OCI-LY7 (cell line): ENCODE measurements at regions not wholly inside any gene's neighbourhood (a gene's known extent, or its start where the extent isn't known, plus 50 kb on each side); places are given as distances from the start of the nearest gene placed in this dataset.

ENCODE experiments used
- BruUV-seq: library from RNA; stranded (reverse); fragments of 400-500 nt; replicated peaks from 2 replicates; lab custom pipeline; 2021; lab: Mats Ljungman, UMichigan
- CTCF ChIA-PET: fragments of 300-600 bp; sonication (Branson Sonifier 250); formaldehyde crosslinking; loops from one replicate; lab custom pipeline; 2022; ENCODE audit warnings: antibody characterized with exemption; ENCODE audit not compliant: unreplicated experiment; lab: Charles Lee
- POLR2A ChIA-PET: fragments of 300-600 bp; sonication (Branson Sonifier 250); formaldehyde crosslinking; loops from one replicate; lab custom pipeline; 2022; ENCODE audit warnings: antibody characterized with exemption; lab: Charles Lee
- DNase-seq: peaks from one replicate; pipeline ENCODE4 v3.0.0-alpha.2; 2015; ENCODE audit warnings: low spot score
- H2AFZ ChIP-seq: fragments of 200-600 bp; sonication (generic), shearing (Covaris generic); 2 replicates; pipeline ENCODE4 v1.6.1; 2014; ENCODE audit warnings: mild to moderate bottlenecking, antibody characterized with exemption, low read length, moderate library complexity
- H3K27ac ChIP-seq: fragments of 200-600 bp; sonication (generic); 2 replicates; pipeline ENCODE4 v1.5.1; 2014; ENCODE audit warnings: mixed run types, low read depth, mild to moderate bottlenecking, moderate library complexity, low read length, inconsistent platforms; ENCODE audit not compliant: poor library complexity, severe bottlenecking
- H3K36me3 ChIP-seq: fragments of 200-600 bp; sonication (generic); 2 replicates; pipeline ENCODE4 v1.6.1; 2014; ENCODE audit warnings: mild to moderate bottlenecking, antibody characterized with exemption, low read length, moderate library complexity, mixed read lengths; ENCODE audit not compliant: insufficient read depth
- H3K4me1 ChIP-seq: fragments of 200-600 bp; sonication (generic); 2 replicates; pipeline ENCODE4 v1.5.1; 2014; ENCODE audit warnings: mild to moderate bottlenecking, low read length; ENCODE audit not compliant: insufficient read depth, poor library complexity, severe bottlenecking
- H3K4me2 ChIP-seq: fragments of 200-600 bp; sonication (generic); 2 replicates; pipeline ENCODE4 v1.6.1; 2014; ENCODE audit warnings: mild to moderate bottlenecking, low read length
- H3K4me3 ChIP-seq: fragments of 200-600 bp; sonication (generic); 2 replicates; pipeline ENCODE4 v1.5.1; 2014; ENCODE audit warnings: mild to moderate bottlenecking, low read depth, low read length; ENCODE audit not compliant: poor library complexity, severe bottlenecking
- H3K79me2 ChIP-seq: fragments of 200-600 bp; sonication (generic); 2 replicates; pipeline ENCODE4 v1.6.1; 2016; ENCODE audit warnings: low read depth, mild to moderate bottlenecking, low read length, moderate library complexity, mixed read lengths; ENCODE audit not compliant: insufficient read depth
- H3K9me2 ChIP-seq: fragments of 200-600 bp; sonication (generic); 2 replicates; pipeline ENCODE4 v1.6.1; 2016; ENCODE audit warnings: mild to moderate bottlenecking, low read length, mixed read lengths; ENCODE audit not compliant: insufficient read depth
- H3K9me3 ChIP-seq: fragments of 200-600 bp; sonication (generic); 2 replicates; pipeline ENCODE4 v1.6.1; 2014; ENCODE audit warnings: mild to moderate bottlenecking, mixed run types, low read length, mixed read lengths
- H4K20me1 ChIP-seq: fragments of 200-600 bp; sonication (generic); 2 replicates; pipeline ENCODE4 v1.6.1; 2014; ENCODE audit warnings: mild to moderate bottlenecking, antibody characterized with exemption, low read length, moderate library complexity, mixed read lengths; ENCODE audit not compliant: insufficient read depth
- EZH2phosphoT487 ChIP-seq: fragments of 200-600 bp; sonication (generic); IDR thresholded peaks from 2 replicates; pipeline ENCODE4 v1.6.1; 2018; ENCODE audit warnings: low read depth, borderline replicate concordance, mild to moderate bottlenecking, mixed run types, antibody characterized with exemption, low read length, moderate library complexity, mixed read lengths
- intact Hi-C: fragments of 100-400 bp; cut with micrococcal nuclease; formaldehyde crosslinking; loops from one replicate; pipeline ENCODE4 v1.10.0; 2022; ENCODE audit not compliant: unreplicated experiment
- TF ChIP-seq, protein P1 (sequence below): fragments of 200-600 bp; sonication (generic); conservative IDR thresholded peaks from 2 replicates; pipeline ENCODE4 v1.5.1; 2014; ENCODE audit warnings: mild to moderate bottlenecking, antibody characterized with exemption, low read length, moderate library complexity, mixed read lengths

GRCh38 chr1:221813887-221814286 lies 72.0 kb upstream of the DUSP10 start:
- no peak overlapping the region for H3K4me3 ChIP-seq
- TF ChIP-seq, protein P1, sequence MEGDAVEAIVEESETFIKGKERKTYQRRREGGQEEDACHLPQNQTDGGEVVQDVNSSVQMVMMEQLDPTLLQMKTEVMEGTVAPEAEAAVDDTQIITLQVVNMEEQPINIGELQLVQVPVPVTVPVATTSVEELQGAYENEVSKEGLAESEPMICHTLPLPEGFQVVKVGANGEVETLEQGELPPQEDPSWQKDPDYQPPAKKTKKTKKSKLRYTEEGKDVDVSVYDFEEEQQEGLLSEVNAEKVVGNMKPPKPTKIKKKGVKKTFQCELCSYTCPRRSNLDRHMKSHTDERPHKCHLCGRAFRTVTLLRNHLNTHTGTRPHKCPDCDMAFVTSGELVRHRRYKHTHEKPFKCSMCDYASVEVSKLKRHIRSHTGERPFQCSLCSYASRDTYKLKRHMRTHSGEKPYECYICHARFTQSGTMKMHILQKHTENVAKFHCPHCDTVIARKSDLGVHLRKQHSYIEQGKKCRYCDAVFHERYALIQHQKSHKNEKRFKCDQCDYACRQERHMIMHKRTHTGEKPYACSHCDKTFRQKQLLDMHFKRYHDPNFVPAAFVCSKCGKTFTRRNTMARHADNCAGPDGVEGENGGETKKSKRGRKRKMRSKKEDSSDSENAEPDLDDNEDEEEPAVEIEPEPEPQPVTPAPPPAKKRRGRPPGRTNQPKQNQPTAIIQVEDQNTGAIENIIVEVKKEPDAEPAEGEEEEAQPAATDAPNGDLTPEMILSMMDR = no peak
- TF ChIP-seq EZH2phosphoT487 = no peak
- ChIA-PET POLR2A (interaction anchor here (0.6 to 1.3 kb wide), 2 partner anchors 13 to 815 kb away, joined by 4 to 5 read pairs; no protein-coding TSS in a partner anchor), CTCF (no interaction called here)
- no peaks in the 10 kb centered on the region for H3K4me1 ChIP-seq
- no peaks in the 10 kb centered on the region for H3K36me3 ChIP-seq
- no peak overlapping the region for H3K27ac ChIP-seq
- intact Hi-C loops = no loop called here
- no peaks in the 10 kb centered on the region for H4K20me1 ChIP-seq
- H3K4me2 ChIP-seq = no peak overlapping the region
- DNase-seq = no peak
- no peaks in the 10 kb centered on the region for H3K9me2 ChIP-seq
- no peaks in the 10 kb centered on the region for H3K9me3 ChIP-seq
- H2AFZ ChIP-seq = no peak overlapping the region
- no peaks in the 10 kb centered on the region for H3K79me2 ChIP-seq
- no TSS peak for BruUV-seq

- no peaks in the 10 kb centered on the region for H3K36me3 ChIP-seq
- no peak for DNase-seq
- TF ChIP-seq, protein P1 = no peak
- TF ChIP-seq EZH2phosphoT487 = no peak
- no peaks in the 10 kb centered on the region for H3K9me2 ChIP-seq
- H3K9me3 ChIP-seq = no peaks in the 10 kb centered on the region
- no peak overlapping the region for H3K4me2 ChIP-seq
- H3K4me3 ChIP-seq = no peak overlapping the region
- CTCF ChIA-PET = interaction anchor here (0.6 kb wide), 1 partner anchor 58 kb away, joined by 3 read pairs; no protein-coding TSS in a partner anchor
- no peaks in the 10 kb centered on the region for H4K20me1 ChIP-seq
- POLR2A ChIA-PET = interaction anchor here (0.6 to 1.3 kb wide), 2 partner anchors 12 to 183 kb away, joined by 3 to 5 read pairs; no protein-coding TSS in a partner anchor
- no TSS peak for BruUV-seq
- no peaks in the 10 kb centered on the region for H3K79me2 ChIP-seq
- no peaks in the 10 kb centered on the region for H3K4me1 ChIP-seq
- H3K27ac ChIP-seq = no peak overlapping the region
- no peak overlapping the region for H2AFZ ChIP-seq
- intact Hi-C loops = no loop called here
These were observed 71.2 kb upstream of the DUSP10 start for GRCh38 chr1:221812905-221813597.
